ENCODE measurements at regions not wholly inside any gene's neighbourhood (a gene's known extent, or its start where the extent isn't known, plus 50 kb on each side); places are given as distances from the start of the nearest gene placed in this dataset.

- no peak for TF ChIP-seq POLR2A (IDR thresholded peaks at IDR 0.05)
- no peak for TF ChIP-seq CTCF (IDR thresholded peaks at IDR 0.05)
Observed at GRCh38 chr16:65713181-65713808, 591.4 kb upstream of the CDH11 start.

Measured in uterus (tissue), 2 donors.